K562 (cell line): ENCODE measurements at regions not wholly inside any gene's neighbourhood (a gene's known extent, or its start where the extent isn't known, plus 50 kb on each side); places are given as distances from the start of the nearest gene placed in this dataset.

Experiments used
- ATAC-seq: fragments of 200-7000 bp; cut with Tn5 transposase; 3 replicates; pipeline ENCODE4 v1.9.1; 2020; ENCODE audit warnings: moderate library complexity
- BruUV-seq: library from RNA; stranded (reverse); fragments of 400-500 nt; replicated peaks from 2 replicates; lab custom pipeline; 2021; lab: Mats Ljungman, UMichigan
- CTCF ChIA-PET: fragments of 300-600 bp; formaldehyde crosslinking; extraction: SDS; loops from one replicate; lab custom pipeline; 2021; ENCODE audit warnings: low intra/inter-chr PET ratio; lab: Yijun Ruan, JAX
- POLR2A ChIA-PET: fragments of 300-600, 350-650 bp; sonication (Branson Sonifier 250); formaldehyde crosslinking; extraction: SDS; loops from one replicate; lab custom pipeline; 2021; ENCODE audit warnings: antibody characterized with exemption, inconsistent platforms; lab: Yijun Ruan, JAX
- DNase-seq, 4 experiments: peaks; one replicate each; pipeline versions ENCODE4 v3.0.0 to v3.0.0-alpha.2; 2011 to 2018; ENCODE audit warnings: low spot score in 3 of 4, mixed read lengths in 3 of 4; ENCODE audit errors: extremely low read depth in 1 of 4
- FAIRE-seq: peaks from 2 replicates; lab custom pipeline; 2011; peaks lifted over from hg19 to GRCh38; lab: Jason Lieb, UNC
- H2AFZ ChIP-seq: 2 replicates; pipeline ENCODE4 v1.6.0; 2011; ENCODE audit warnings: low read depth, low read length, control low read depth, inconsistent platforms
- H3K27ac ChIP-seq: fragments of 200-600 bp; 3 replicates; pipeline ENCODE4 v1.8.0; 2011; ENCODE audit warnings: low read depth, mild to moderate bottlenecking, control low read depth, inconsistent platforms, low read length, moderate library complexity, mixed read lengths; ENCODE audit errors: extremely low read depth
- H3K27me3 ChIP-seq, 2 experiments: fragments of 300-600 bp in 1 of 2; 2 replicates in 1 of 2; 3 replicates in 1 of 2; pipeline versions ENCODE4 v1.6.0 to v1.8.0; 2011; ENCODE audit warnings: inconsistent platforms in 2 of 2, low read length in 2 of 2, mild to moderate bottlenecking in 1 of 2, mixed read lengths in 1 of 2, moderate library complexity in 1 of 2; ENCODE audit not compliant: control insufficient read depth in 2 of 2, insufficient read depth in 2 of 2
- H3K36me3 ChIP-seq: fragments of 300-600 bp; 3 replicates; pipeline ENCODE4 v1.8.0; 2011; ENCODE audit warnings: mild to moderate bottlenecking, low read length, inconsistent platforms; ENCODE audit not compliant: control insufficient read depth, insufficient read depth
- H3K4me1 ChIP-seq, 2 experiments: fragments of 200-600 bp in 1 of 2; replicated peaks in 1 of 2; 2 replicates in 1 of 2; 3 replicates in 1 of 2; pipeline versions ENCODE4 v1.5.1 to v1.8.0; 2011; ENCODE audit warnings: inconsistent platforms in 2 of 2, low read length in 2 of 2, mild to moderate bottlenecking in 1 of 2, mixed read lengths in 1 of 2, moderate library complexity in 1 of 2; ENCODE audit not compliant: control insufficient read depth in 2 of 2, insufficient read depth in 2 of 2
- H3K4me2 ChIP-seq: 2 replicates; pipeline ENCODE4 v1.6.1; 2011; ENCODE audit warnings: low read length, control low read depth, inconsistent platforms, mixed read lengths; ENCODE audit not compliant: insufficient read depth
- H3K4me3 ChIP-seq: fragments of 200-600 bp; sonication (generic), shearing (Covaris generic); 2 replicates; pipeline ENCODE4 v1.5.1; 2016; ENCODE audit warnings: control low read depth, inconsistent platforms
- H3K79me2 ChIP-seq: fragments of 200-600 bp; 3 replicates; pipeline ENCODE4 v1.8.0; 2011; ENCODE audit warnings: low read length, inconsistent platforms; ENCODE audit not compliant: control insufficient read depth, insufficient read depth
- H3K9ac ChIP-seq, 2 experiments: 2 replicates each; pipeline versions ENCODE4 v1.6.0 to v1.6.1; 2011; ENCODE audit warnings: low read depth in 2 of 2, low read length in 2 of 2, control low read depth in 1 of 2, inconsistent platforms in 1 of 2, mild to moderate bottlenecking in 1 of 2, mixed read lengths in 1 of 2; ENCODE audit not compliant: insufficient read depth in 1 of 2
- H3K9me1 ChIP-seq: one replicate; pipeline ENCODE4 v1.6.0; 2011; ENCODE audit warnings: inconsistent platforms, mild to moderate bottlenecking, low read length, moderate library complexity; ENCODE audit not compliant: control insufficient read depth, insufficient read depth
- H3K9me3 ChIP-seq: replicated peaks from 2 replicates; pipeline ENCODE4 v1.5.1; 2011; ENCODE audit warnings: low read depth, low read length, inconsistent platforms; ENCODE audit not compliant: control insufficient read depth, insufficient read depth
- H4K20me1 ChIP-seq: replicated peaks from 2 replicates; pipeline ENCODE4 v1.6.1; 2011; ENCODE audit warnings: low read length, inconsistent platforms, mixed read lengths; ENCODE audit not compliant: control insufficient read depth, insufficient read depth
- CCAR2 ChIP-seq: fragments of 200-400 bp; formaldehyde crosslinking; IDR thresholded peaks from 2 replicates; pipeline ENCODE4 v1.6.1; 2017; ENCODE audit warnings: mild to moderate bottlenecking, low read depth, low read length
- CEBPG ChIP-seq, 3 experiments: fragments of 200-800 bp in 1 of 3; sonication (Bioruptor generic) in 1 of 3; sonication (generic) in 1 of 3; formaldehyde crosslinking in 1 of 3; IDR thresholded peaks in 2 of 3; conservative IDR thresholded peaks in 1 of 3; 2 replicates each; pipeline versions ENCODE4 v1.6.1 to v1.8.0; 2016 to 2022; ENCODE audit warnings: missing compliant biosample characterization in 2 of 3, missing genetic modification characterization in 2 of 3, mild to moderate bottlenecking in 1 of 3, missing genetic modification reagents in 1 of 3
- DNMT1 ChIP-seq: fragments of 450-650 bp; IDR thresholded peaks from 2 replicates; pipeline ENCODE4 v1.6.1; 2016; ENCODE audit warnings: antibody characterized with exemption, mild to moderate bottlenecking
- LCOR ChIP-seq: sonication (generic); formaldehyde crosslinking; IDR thresholded peaks from 2 replicates; pipeline ENCODE4 v1.8.0; 2022; ENCODE audit warnings: mild to moderate bottlenecking, missing genetic modification reagents
- NCOA2 ChIP-seq, 2 experiments: fragments of 450-650 bp; IDR thresholded peaks; 2 replicates each; pipeline ENCODE4 v1.6.1; 2018; ENCODE audit warnings: mild to moderate bottlenecking in 2 of 2, moderate library complexity in 1 of 2; ENCODE audit not compliant: partially characterized antibody in 2 of 2
- POU5F1 ChIP-seq: fragments of 150-350 bp; IDR thresholded peaks from 2 replicates; pipeline ENCODE4 v1.6.1; 2014; ENCODE audit warnings: borderline replicate concordance, low read length, low read depth, mild to moderate bottlenecking; ENCODE audit not compliant: partially characterized antibody
- ZBTB1 ChIP-seq: sonication (generic); formaldehyde crosslinking; IDR thresholded peaks from 2 replicates; pipeline ENCODE4 v1.8.1; 2023; ENCODE audit warnings: missing genetic modification reagents, low read depth, mild to moderate bottlenecking, borderline replicate concordance
- ZNF274 ChIP-seq: IDR thresholded peaks from 2 replicates; pipeline ENCODE4 v1.6.1; 2011; ENCODE audit warnings: low read depth, mild to moderate bottlenecking, low read length, moderate library complexity, borderline replicate concordance
- ZNF347 ChIP-seq: fragments of 450-650 bp; formaldehyde crosslinking; IDR thresholded peaks from 2 replicates; pipeline ENCODE4 v1.4.0; 2020; ENCODE audit warnings: low read depth, mild to moderate bottlenecking, moderate library complexity
- WGBS: fragments of 100-300 bp; shearing (Covaris generic); methylation state at CpG from one replicate; pipeline ENCODE4 v1.1.6; 2016; ENCODE audit warnings: low coverage, mixed read lengths; ENCODE audit not compliant: insufficient coverage; ENCODE audit errors: missing lambda C conversion rate; 5-methylcytosine and 5-hydroxymethylcytosine counted together
- in situ Hi-C: fragments of 300-500 bp; cut with MboI; formaldehyde crosslinking; loops from 4 replicates; pipeline ENCODE4 v1.15.0; 2018; ENCODE audit warnings: inconsistent platforms, mixed read lengths
- intact Hi-C: fragments of 100-400 bp; cut with micrococcal nuclease; formaldehyde crosslinking; loops from 2 replicates; pipeline ENCODE4 v1.14.2; 2022
- TF ChIP-seq, protein P1 (sequence below): fragments of 450-650 bp; IDR thresholded peaks from 2 replicates; pipeline ENCODE4 v1.6.1; 2017; ENCODE audit warnings: antibody characterized with exemption
- TF ChIP-seq, protein P2 (sequence below): fragments of 450-650 bp; formaldehyde crosslinking; IDR thresholded peaks from 2 replicates; pipeline ENCODE4 v1.4.0; 2020; ENCODE audit warnings: mild to moderate bottlenecking, moderate library complexity

DNA sequence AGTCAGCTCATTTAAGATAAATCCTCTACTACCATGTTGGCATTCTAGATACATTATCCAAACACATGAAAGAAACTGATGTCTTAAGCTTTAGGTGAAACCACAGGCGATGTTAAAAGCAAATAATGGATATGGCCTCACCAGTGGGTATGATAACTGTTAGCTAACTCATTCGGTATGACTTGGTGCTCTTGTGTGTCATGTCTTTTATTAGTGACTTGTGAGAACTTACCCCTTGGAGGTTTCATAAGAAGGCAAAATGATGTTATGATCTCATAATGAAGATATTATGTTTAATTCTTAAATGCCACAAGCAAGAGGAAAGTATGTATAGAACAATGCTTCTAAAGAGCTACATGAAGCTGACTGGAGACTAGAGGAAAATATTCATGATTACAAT is 1227.0 kb downstream of the EFNA5 start:
- Histone ChIP-seq H3K36me3 (no peaks in the 10 kb centered on the region), H3K9me1 (no peaks in the 10 kb centered on the region), H3K4me1 (no peaks in the 10 kb centered on the region), H3K79me2 (no peaks in the 10 kb centered on the region), H3K4me3 (no peak overlapping the region), H4K20me1 (no peaks in the 10 kb centered on the region), H3K4me2 (no peak overlapping the region), H3K9ac (no peak overlapping the region), H3K27me3 (no peaks in the 10 kb centered on the region), H3K9me3 (no peaks in the 10 kb centered on the region), H2AFZ (no peak overlapping the region), H3K27ac (no peak overlapping the region)
- ATAC-seq (no peak), FAIRE-seq (no peak), DNase-seq (no peak)
- BruUV-seq, result no TSS peak
- ChIA-PET CTCF (no interaction called here), POLR2A (no interaction called here)
- in situ Hi-C loops, result no loop called here
- intact Hi-C loops, result no loop called here
- TF ChIP-seq ZBTB1 (CRISPR knock-in tag) (no peak), LCOR (CRISPR knock-in tag) (no peak), POU5F1 (no peak), CEBPG (CRISPR knock-in tag; IDR thresholded peaks at IDR 0.05) (no peak), CEBPG (tag; conservative IDR thresholded peaks at IDR 0.05 in 1 of 2, IDR thresholded peaks at IDR 0.05 in 1 of 2) (no peak)
- WGBS, result 0% methylated on average over 2 of the region's 2 CpGs

DNA sequence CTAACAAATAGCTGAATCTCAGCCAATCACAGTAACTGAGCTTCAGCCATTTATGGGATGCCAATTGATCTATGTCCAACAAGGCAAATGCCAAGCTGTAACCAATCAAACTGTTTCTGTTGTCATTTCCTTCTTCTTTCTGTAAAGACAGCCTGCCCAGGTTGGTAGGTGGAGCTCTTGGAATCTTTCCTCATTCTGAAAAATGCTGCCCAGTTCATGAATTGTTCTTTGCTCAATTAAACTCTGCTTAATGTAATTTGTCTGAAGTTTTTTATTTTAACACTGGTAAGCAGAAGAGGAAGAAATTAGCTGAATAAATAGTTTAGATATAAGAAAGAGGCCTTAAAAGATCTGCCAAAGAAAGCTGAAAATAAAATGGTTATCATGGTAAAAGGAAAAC is 1235.6 kb downstream of the EFNA5 start:
- Histone ChIP-seq H4K20me1 (no peaks in the 10 kb centered on the region), H3K27ac (no peak overlapping the region), H3K4me3 (no peak overlapping the region), H2AFZ (no peak overlapping the region), H3K9me3 (peaks cover 1% of the 10 kb centered on the region; the same call in 1 of the 2 replicates), H3K36me3 (no peaks in the 10 kb centered on the region), H3K9me1 (no peaks in the 10 kb centered on the region), H3K9ac (no peak overlapping the region), H3K79me2 (no peaks in the 10 kb centered on the region), H3K4me2 (no peak overlapping the region), H3K27me3 (no peaks in the 10 kb centered on the region), H3K4me1 (no peaks in the 10 kb centered on the region)
- FAIRE-seq (no peak), DNase-seq (no peak), ATAC-seq (no peak)
- BruUV-seq, result no TSS peak
- POLR2A ChIA-PET, result no interaction called here
- intact Hi-C loops (no loop called here), in situ Hi-C loops (no loop called here)
- CTCF ChIA-PET, result no interaction called here
- TF ChIP-seq ZNF347 (CRISPR knock-in tag) (no peak), CCAR2 (no peak), ZNF274 (no peak), DNMT1 (no peak), NCOA2 (IDR thresholded peaks at IDR 0.05; ENCODE audit: partially characterized antibody in 2 of 2) (no peak)
- TF ChIP-seq, protein P1, sequence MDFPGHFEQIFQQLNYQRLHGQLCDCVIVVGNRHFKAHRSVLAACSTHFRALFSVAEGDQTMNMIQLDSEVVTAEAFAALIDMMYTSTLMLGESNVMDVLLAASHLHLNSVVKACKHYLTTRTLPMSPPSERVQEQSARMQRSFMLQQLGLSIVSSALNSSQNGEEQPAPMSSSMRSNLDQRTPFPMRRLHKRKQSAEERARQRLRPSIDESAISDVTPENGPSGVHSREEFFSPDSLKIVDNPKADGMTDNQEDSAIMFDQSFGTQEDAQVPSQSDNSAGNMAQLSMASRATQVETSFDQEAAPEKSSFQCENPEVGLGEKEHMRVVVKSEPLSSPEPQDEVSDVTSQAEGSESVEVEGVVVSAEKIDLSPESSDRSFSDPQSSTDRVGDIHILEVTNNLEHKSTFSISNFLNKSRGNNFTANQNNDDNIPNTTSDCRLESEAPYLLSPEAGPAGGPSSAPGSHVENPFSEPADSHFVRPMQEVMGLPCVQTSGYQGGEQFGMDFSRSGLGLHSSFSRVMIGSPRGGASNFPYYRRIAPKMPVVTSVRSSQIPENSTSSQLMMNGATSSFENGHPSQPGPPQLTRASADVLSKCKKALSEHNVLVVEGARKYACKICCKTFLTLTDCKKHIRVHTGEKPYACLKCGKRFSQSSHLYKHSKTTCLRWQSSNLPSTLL, result no peak
- TF ChIP-seq, protein P2, sequence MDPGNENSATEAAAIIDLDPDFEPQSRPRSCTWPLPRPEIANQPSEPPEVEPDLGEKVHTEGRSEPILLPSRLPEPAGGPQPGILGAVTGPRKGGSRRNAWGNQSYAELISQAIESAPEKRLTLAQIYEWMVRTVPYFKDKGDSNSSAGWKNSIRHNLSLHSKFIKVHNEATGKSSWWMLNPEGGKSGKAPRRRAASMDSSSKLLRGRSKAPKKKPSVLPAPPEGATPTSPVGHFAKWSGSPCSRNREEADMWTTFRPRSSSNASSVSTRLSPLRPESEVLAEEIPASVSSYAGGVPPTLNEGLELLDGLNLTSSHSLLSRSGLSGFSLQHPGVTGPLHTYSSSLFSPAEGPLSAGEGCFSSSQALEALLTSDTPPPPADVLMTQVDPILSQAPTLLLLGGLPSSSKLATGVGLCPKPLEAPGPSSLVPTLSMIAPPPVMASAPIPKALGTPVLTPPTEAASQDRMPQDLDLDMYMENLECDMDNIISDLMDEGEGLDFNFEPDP, result no peak
